ENCODE measurements at regions not wholly inside any gene's neighbourhood (a gene's known extent, or its start where the extent isn't known, plus 50 kb on each side); places are given as distances from the start of the nearest gene placed in this dataset.

GRCh38 chr3:13134166-13134878 is 61.1 kb upstream of the IQSEC1 start:
- no peak overlapping the region for H4K8ac ChIP-seq (ENCODE audit: low read depth in 2 of 2, low read length in 2 of 2)
- intact Hi-C loops (cut with micrococcal nuclease) = no loop called here
- ChIA-PET CTCF (no interaction called here), POLR2A (ENCODE audit: unreplicated experiment) (no interaction called here)
- no peak overlapping the region for H3K23ac ChIP-seq (ENCODE audit: low read depth, low read length)
- no peaks in the 10 kb centered on the region for H4K20me1 ChIP-seq (ENCODE audit: insufficient read depth, low read length)
- no peak overlapping the region for H3K9ac ChIP-seq (ENCODE audit: low read depth, low read length)
- H3K14ac ChIP-seq (replicated peaks; ENCODE audit: low read depth, low read length) = no peak overlapping the region
- H3K9me1 ChIP-seq (ENCODE audit: insufficient read depth, low read length) = no peaks in the 10 kb centered on the region
- no peak overlapping the region for H2BK20ac ChIP-seq (ENCODE audit: low read depth, low read length)
- no peaks in the 10 kb centered on the region for H3K36me3 ChIP-seq (ENCODE audit: control insufficient read depth, insufficient read depth, low read length)
- H4K91ac ChIP-seq (ENCODE audit: insufficient read depth, low read depth, low read length) = no peak overlapping the region
- dilution Hi-C loops (cut with HindIII; ENCODE audit: low sequenced_read_pairs, unreplicated experiment) = no loop called here
- no peaks in the 10 kb centered on the region for H3K4me1 ChIP-seq (ENCODE audit: control insufficient read depth, insufficient read depth, low read length)
- H2BK15ac ChIP-seq (ENCODE audit: low read depth, low read length) = no peak overlapping the region
- H3K9me3 ChIP-seq (ENCODE audit: control insufficient read depth, insufficient read depth, low read length) = no peaks in the 10 kb centered on the region
- in situ Hi-C loops (cut with MboI; ENCODE audit: low sequenced_read_pairs) = no loop called here
- H3K79me1 ChIP-seq (ENCODE audit: low read depth in 1 of 2, low read length in 2 of 2) = no peaks in the 10 kb centered on the region
- no peak overlapping the region for H3K4me3 ChIP-seq (ENCODE audit: insufficient read depth, low read depth, low read length)
- no peak overlapping the region for H3K27ac ChIP-seq (ENCODE audit: insufficient read depth, low read length)
- no peak overlapping the region for H3K56ac ChIP-seq (ENCODE audit: extremely low read depth, insufficient read depth, low read length)
- H3K4ac ChIP-seq (ENCODE audit: low read depth, low read length) = no peak overlapping the region
- H2AK5ac ChIP-seq (ENCODE audit: low read depth, low read length) = no peak overlapping the region
- no peak overlapping the region for H2BK5ac ChIP-seq (ENCODE audit: low read depth, low read length, poor library complexity, severe bottlenecking)
- H2AK9ac ChIP-seq (replicated peaks; ENCODE audit: low read depth, low read length, poor library complexity) = no peak overlapping the region
- no peak overlapping the region for H3K4me2 ChIP-seq (ENCODE audit: low read depth, low read length)
- no peak overlapping the region for H2BK120ac ChIP-seq (ENCODE audit: low read depth, low read length)
- no peak overlapping the region for H3K18ac ChIP-seq (ENCODE audit: low read depth, low read length)
- 100% methylated on average over 5 of the region's 12 CpGs; no CpG with 5 or more reads in 1 of the 2 experiments for WGBS, 2 experiments (ENCODE audit: extremely low coverage in 2 of 2, insufficient read length in 1 of 2)
- no peak for ATAC-seq (ENCODE audit: low read depth)
- DNase-seq = no peak
- TF ChIP-seq RCOR1 (IDR thresholded peaks at IDR 0.05; ENCODE audit: insufficient replicate concordance, low read length) (no peak), CHD1 (IDR thresholded peaks at IDR 0.05; ENCODE audit: low read depth, low read length) (no peak), CEBPB (IDR thresholded peaks at IDR 0.05; ENCODE audit: low read depth, low read length) (no peak), RAD21 (IDR thresholded peaks at IDR 0.05; ENCODE audit: low read length) (no peak), MXI1 (IDR thresholded peaks at IDR 0.05; ENCODE audit: borderline replicate concordance, low read depth, low read length) (no peak), BHLHE40 (IDR thresholded peaks at IDR 0.05; ENCODE audit: low read depth, low read length) (no peak), ELK1 (IDR thresholded peaks at IDR 0.05; ENCODE audit: borderline replicate concordance, low read depth, low read length) (no peak), FOS (IDR thresholded peaks at IDR 0.05; ENCODE audit: low read depth, low read length) (no peak), NFE2L2 (IDR thresholded peaks at IDR 0.05; ENCODE audit: low read depth, low read length) (no peak)
- no peak overlapping the region for H2AFZ ChIP-seq (replicated peaks; ENCODE audit: low read length, poor library complexity)
- H3K27me3 ChIP-seq (ENCODE audit: control insufficient read depth, insufficient read depth, low read length) = peaks cover 2% of the 10 kb centered on the region; the same call in 1 of the 2 replicates
- no peak overlapping the region for H4K5ac ChIP-seq (ENCODE audit: low read depth, low read length)
- BruUV-seq (replicated peaks) = no TSS peak
